ENCODE measurements at regions not wholly inside any gene's neighbourhood (a gene's known extent, or its start where the extent isn't known, plus 50 kb on each side); places are given as distances from the start of the nearest gene placed in this dataset.
"Not testable (repeated sequence)": the region's sequence is repeated elsewhere in the genome, so short reads cannot be mapped to it uniquely, and the experiment has no call there.

GRCh38 chr20:12535316-12535715 lies 473.5 kb upstream of the SPTLC3 start:
- no peaks in the 10 kb centered on the region for H3K36me3 ChIP-seq
- no peak overlapping the region for H3K9ac ChIP-seq
- H4K20me1 ChIP-seq = no peaks in the 10 kb centered on the region
- peaks cover 0 to 6% (median 0%) of the 10 kb centered on the region in 11 experiments; a peak in 2 of 22 replicates for H3K9me3 ChIP-seq (replicated peaks in 1 of 11)
- no peaks in the 10 kb centered on the region for H3K27me3 ChIP-seq
- no peak overlapping the region for H3K4me3 ChIP-seq
- H3K27ac ChIP-seq = no peak overlapping the region
- TF ChIP-seq Cebpa-rat (IDR thresholded peaks at IDR 0.05) = no peak
- H3K4me1 ChIP-seq = 0 out of 20 replicates have a peak, but pooled peaks cover 0 to 4% (median 0%) of the 10 kb centered on the region in 10 experiments
- no peak overlapping the region for H3K4me2 ChIP-seq

- 0 out of 20 replicates have a peak, but pooled peaks cover 0 to 4% (median 0%) of the 10 kb centered on the region in 10 experiments for H3K4me1 ChIP-seq
- peaks cover 0 to 6% (median 0%) of the 10 kb centered on the region in 11 experiments; a peak in 2 of 22 replicates for H3K9me3 ChIP-seq (replicated peaks in 1 of 11)
- H4K20me1 ChIP-seq = no peaks in the 10 kb centered on the region
- H3K36me3 ChIP-seq = no peaks in the 10 kb centered on the region
- no peak overlapping the region for H3K9ac ChIP-seq
- H3K27me3 ChIP-seq = no peaks in the 10 kb centered on the region
- no peak overlapping the region for H3K27ac ChIP-seq
- no peak overlapping the region for H3K4me3 ChIP-seq
- H3K4me2 ChIP-seq = no peak overlapping the region
- no peak for TF ChIP-seq Cebpa-rat (IDR thresholded peaks at IDR 0.05)
Measured at GRCh38 chr20:12535770-12536169, 473.0 kb upstream of the SPTLC3 start.

- H3K36me3 ChIP-seq = no peaks in the 10 kb centered on the region
- no peak overlapping the region for H3K4me3 ChIP-seq
- no peaks in the 10 kb centered on the region for H3K27me3 ChIP-seq
- H3K4me1 ChIP-seq = no peaks in the 10 kb centered on the region
- no peak overlapping the region for H3K4me2 ChIP-seq
- no peak overlapping the region for H3K9ac ChIP-seq
- H3K9me3 ChIP-seq (replicated peaks in 1 of 11) = no peaks in the 10 kb centered on the region
- TF ChIP-seq Cebpa-rat (IDR thresholded peaks at IDR 0.05) = no peak
- no peaks in the 10 kb centered on the region for H4K20me1 ChIP-seq
- no peak overlapping the region for H3K27ac ChIP-seq
Measured at GRCh38 chr20:12554426-12554825, 454.3 kb upstream of the SPTLC3 start.

GRCh38 chr20:12555369-12555768 lies 453.4 kb upstream of the SPTLC3 start:
- TF ChIP-seq Cebpa-rat (IDR thresholded peaks at IDR 0.05) = no peak
- Histone ChIP-seq H3K9me3 (replicated peaks in 1 of 11) (no peaks in the 10 kb centered on the region), H3K36me3 (no peaks in the 10 kb centered on the region), H3K4me2 (no peak overlapping the region), H4K20me1 (no peaks in the 10 kb centered on the region), H3K27ac (no peak overlapping the region), H3K4me1 (no peaks in the 10 kb centered on the region), H3K9ac (no peak overlapping the region), H3K4me3 (no peak overlapping the region), H3K27me3 (no peaks in the 10 kb centered on the region)

- not testable (repeated sequence) for H3K4me1 ChIP-seq; H3K9me3 ChIP-seq (replicated peaks in 1 of 11); H3K9ac ChIP-seq; H3K4me3 ChIP-seq; H3K4me2 ChIP-seq; H4K20me1 ChIP-seq; H3K27me3 ChIP-seq; H3K36me3 ChIP-seq; H3K27ac ChIP-seq
Measured at GRCh38 chr20:12555849-12556248, 452.9 kb upstream of the SPTLC3 start.

- Histone ChIP-seq H3K27me3 (no peaks in the 10 kb centered on the region), H3K9ac (no peak overlapping the region), H3K4me2 (no peak overlapping the region), H3K27ac (no peak overlapping the region), H3K4me3 (no peak overlapping the region), H3K4me1 (no peaks in the 10 kb centered on the region), H3K36me3 (no peaks in the 10 kb centered on the region), H3K9me3 (replicated peaks in 1 of 11) (peaks cover 6 to 15% (median 8%) of the 10 kb centered on the region in 11 experiments; a peak in 18 of 22 replicates), H4K20me1 (no peaks in the 10 kb centered on the region)
- TF ChIP-seq Cebpa-rat (IDR thresholded peaks at IDR 0.05) = no peak
Measured at GRCh38 chr20:12557224-12557623, 451.5 kb upstream of the SPTLC3 start.

- TF ChIP-seq Cebpa-rat (IDR thresholded peaks at IDR 0.05) = no peak
- no peak overlapping the region for H3K9ac ChIP-seq
Measured at GRCh38 chr20:12564979-12565378, 443.8 kb upstream of the SPTLC3 start.

GRCh38 chr20:12566596-12566995 lies 442.2 kb upstream of the SPTLC3 start:
- no peak for TF ChIP-seq Cebpa-rat (IDR thresholded peaks at IDR 0.05)
- Histone ChIP-seq H3K4me1 (no peaks in the 10 kb centered on the region), H3K27me3 (no peaks in the 10 kb centered on the region), H3K27ac (no peak overlapping the region), H3K4me3 (no peak overlapping the region), H3K36me3 (no peaks in the 10 kb centered on the region), H3K9me3 (replicated peaks in 1 of 11) (peaks cover 0 to 7% (median 0%) of the 10 kb centered on the region in 11 experiments; a peak in 3 of 22 replicates), H3K9ac (no peak overlapping the region), H3K4me2 (no peak overlapping the region), H4K20me1 (no peaks in the 10 kb centered on the region)

More at GRCh38 chr20:12564979-12565378, 443.8 kb upstream of the SPTLC3 start:
- H3K4me1 ChIP-seq = no peaks in the 10 kb centered on the region
- no peaks in the 10 kb centered on the region for H3K36me3 ChIP-seq
- H4K20me1 ChIP-seq = no peaks in the 10 kb centered on the region
- H3K27me3 ChIP-seq = no peaks in the 10 kb centered on the region
- no peak overlapping the region for H3K4me2 ChIP-seq
- H3K9me3 ChIP-seq (replicated peaks in 1 of 11) = peaks cover 6 to 17% (median 8%) of the 10 kb centered on the region in 11 experiments; a peak in 18 of 22 replicates
- no peak overlapping the region for H3K4me3 ChIP-seq
- H3K27ac ChIP-seq = no peak overlapping the region

GRCh38 chr20:12570371-12570770 lies 438.4 kb upstream of the SPTLC3 start:
- H3K27ac ChIP-seq = no peak overlapping the region
- no peaks in the 10 kb centered on the region for H3K9me3 ChIP-seq (replicated peaks in 1 of 11)
- no peak for TF ChIP-seq Cebpa-rat (IDR thresholded peaks at IDR 0.05)
- H3K36me3 ChIP-seq = no peaks in the 10 kb centered on the region
- no peaks in the 10 kb centered on the region for H3K4me1 ChIP-seq
- no peaks in the 10 kb centered on the region for H4K20me1 ChIP-seq
- no peaks in the 10 kb centered on the region for H3K27me3 ChIP-seq
- no peak overlapping the region for H3K4me2 ChIP-seq
- H3K4me3 ChIP-seq = no peak overlapping the region
- H3K9ac ChIP-seq = no peak overlapping the region

- no peaks in the 10 kb centered on the region for H3K36me3 ChIP-seq
- H3K27ac ChIP-seq = no peak overlapping the region
- H4K20me1 ChIP-seq = no peaks in the 10 kb centered on the region
- no peaks in the 10 kb centered on the region for H3K9me3 ChIP-seq (replicated peaks in 1 of 11)
- H3K4me3 ChIP-seq = no peak overlapping the region
- H3K4me1 ChIP-seq = no peaks in the 10 kb centered on the region
- no peak overlapping the region for H3K9ac ChIP-seq
- no peak for TF ChIP-seq Cebpa-rat (IDR thresholded peaks at IDR 0.05)
- no peaks in the 10 kb centered on the region for H3K27me3 ChIP-seq
- no peak overlapping the region for H3K4me2 ChIP-seq
Measured at GRCh38 chr20:12573442-12573841, 435.3 kb upstream of the SPTLC3 start.

All from BLaER1 treated with 17β-estradiol and CSF1 and Interleukin-3, amounts not matched to agents 10 nM and 100 nM (cell line).